SK-N-SH (cell line): ENCODE measurements at regions not wholly inside any gene's neighbourhood (a gene's known extent, or its start where the extent isn't known, plus 50 kb on each side); places are given as distances from the start of the nearest gene placed in this dataset.

Source experiments
- CTCF ChIA-PET: fragments of 300-600, 350-600 bp; formaldehyde crosslinking; extraction: SDS; loops from one replicate; lab custom pipeline; 2021; lab: Yijun Ruan, JAX
- POLR2A ChIA-PET: fragments of 350-600 bp; sonication (Branson Sonifier 250); formaldehyde crosslinking; extraction: SDS; loops from one replicate; lab custom pipeline; 2020; ENCODE audit warnings: antibody characterized with exemption, inconsistent platforms; lab: Yijun Ruan, JAX
- DNase-seq: peaks from one replicate; pipeline ENCODE4 v3.0.0; 2012
- H2AFZ ChIP-seq: fragments of 200-600 bp; sonication (generic); 2 replicates; pipeline ENCODE4 v1.8.1; 2016; ENCODE audit warnings: antibody characterized with exemption, mild to moderate bottlenecking, low read depth
- H3F3A ChIP-seq: fragments of 200-600 bp; sonication (generic); replicated peaks from 2 replicates; pipeline ENCODE3; 2016; ENCODE audit warnings: antibody characterized with exemption, mild to moderate bottlenecking; ENCODE audit not compliant: insufficient read depth
- H3K27ac ChIP-seq, 2 experiments: fragments of 200-500 bp in 1 of 2; fragments of 200-600 bp in 1 of 2; sonication (Bioruptor generic) in 1 of 2; sonication (generic), shearing (Covaris generic) in 1 of 2; 2 replicates each; pipeline versions ENCODE4 v1.5.1 to v1.6.1; 2014 to 2016; ENCODE audit warnings: low read depth in 2 of 2, inconsistent platforms in 1 of 2, low read length in 1 of 2, mild to moderate bottlenecking in 1 of 2, mixed read lengths in 1 of 2
- H3K27me3 ChIP-seq: fragments of 200-600 bp; sonication (generic), shearing (Covaris generic); 2 replicates; pipeline ENCODE4 v1.6.1; 2016; ENCODE audit warnings: mixed run types; ENCODE audit not compliant: insufficient read depth
- H3K36me3 ChIP-seq, 2 experiments: fragments of 200-500 bp in 1 of 2; fragments of 200-600 bp in 1 of 2; sonication (Bioruptor generic) in 1 of 2; sonication (generic) in 1 of 2; replicated peaks in 1 of 2; 2 replicates each; pipeline versions ENCODE3 to v1.5.1; 2014 to 2016; ENCODE audit warnings: low read length in 1 of 2, mild to moderate bottlenecking in 1 of 2; ENCODE audit not compliant: insufficient read depth in 2 of 2, control insufficient read depth in 1 of 2
- H3K4me1 ChIP-seq, 2 experiments: fragments of 200-500 bp in 1 of 2; fragments of 200-600 bp in 1 of 2; sonication (Bioruptor generic) in 1 of 2; sonication (generic), shearing (Covaris generic) in 1 of 2; 2 replicates each; pipeline versions ENCODE4 v1.5.1 to v1.6.1; 2014 to 2016; ENCODE audit warnings: low read depth in 1 of 2, low read length in 1 of 2, mixed run types in 1 of 2; ENCODE audit not compliant: insufficient read depth in 2 of 2, control insufficient read depth in 1 of 2
- H3K4me2 ChIP-seq: fragments of 200-600 bp; sonication (generic), shearing (Covaris generic); 2 replicates; pipeline ENCODE4 v1.6.1; 2017; ENCODE audit warnings: mixed run types
- H3K4me3 ChIP-seq, 2 experiments: fragments of 200-500 bp in 1 of 2; fragments of 200-600 bp in 1 of 2; sonication (Bioruptor generic) in 1 of 2; sonication (generic), shearing (Covaris generic) in 1 of 2; 2 replicates each; pipeline versions ENCODE4 v1.5.1 to v1.8.1; 2014 to 2016; ENCODE audit warnings: low read depth in 2 of 2, inconsistent platforms in 1 of 2, low read length in 1 of 2, mild to moderate bottlenecking in 1 of 2, mixed read lengths in 1 of 2, moderate library complexity in 1 of 2
- H3K79me2 ChIP-seq: fragments of 200-600 bp; sonication (generic); 2 replicates; pipeline ENCODE4 v1.8.1; 2017; ENCODE audit warnings: mild to moderate bottlenecking; ENCODE audit not compliant: insufficient read depth
- H3K9ac ChIP-seq: fragments of 200-600 bp; sonication (generic); 2 replicates; pipeline ENCODE4 v1.6.1; 2017; ENCODE audit warnings: mixed run types
- H3K9me2 ChIP-seq: fragments of 200-600 bp; sonication (generic); 2 replicates; pipeline ENCODE4 v1.6.1; 2017; ENCODE audit warnings: mixed run types
- H3K9me3 ChIP-seq: fragments of 200-600 bp; sonication (generic); 2 replicates; pipeline ENCODE4 v1.6.1; 2017; ENCODE audit warnings: mixed run types, mild to moderate bottlenecking, moderate library complexity
- H4K20me1 ChIP-seq: fragments of 200-600 bp; sonication (generic); 2 replicates; pipeline ENCODE4 v1.6.1; 2017; ENCODE audit warnings: mild to moderate bottlenecking, mixed run types; ENCODE audit not compliant: insufficient read depth
- CTCF ChIP-seq: fragments of 200-600 bp; sonication (generic); IDR thresholded peaks from 2 replicates; pipeline ENCODE4 v1.6.1; 2017; ENCODE audit warnings: antibody characterized with exemption, mild to moderate bottlenecking, moderate library complexity
- ELF1 ChIP-seq: IDR thresholded peaks from 2 replicates; pipeline ENCODE4 v1.4.0; 2012
- EZH2phosphoT487 ChIP-seq: fragments of 200-600 bp; sonication (generic); IDR thresholded peaks from 2 replicates; pipeline ENCODE4 v1.6.1; 2017; ENCODE audit warnings: low read depth, mixed run types, mild to moderate bottlenecking, antibody characterized with exemption, moderate library complexity, borderline replicate concordance
- GABPA ChIP-seq: IDR thresholded peaks from 2 replicates; pipeline ENCODE4 v1.4.0; 2012; ENCODE audit warnings: low read depth, mild to moderate bottlenecking
- GATA2 ChIP-seq: sonication (generic); formaldehyde crosslinking; IDR thresholded peaks from 2 replicates; pipeline ENCODE4 v1.5.0; 2020; ENCODE audit warnings: mild to moderate bottlenecking, missing genetic modification reagents
- POLR2AphosphoS5 ChIP-seq: IDR thresholded peaks from 2 replicates; pipeline ENCODE4 v1.6.1; 2012; ENCODE audit warnings: low read depth, low read length
- RAD21 ChIP-seq: IDR thresholded peaks from 2 replicates; pipeline ENCODE4 v1.6.1; 2012; ENCODE audit warnings: mild to moderate bottlenecking, low read length
- REST ChIP-seq: IDR thresholded peaks from 2 replicates; pipeline ENCODE4 v1.6.1; 2012; ENCODE audit warnings: mild to moderate bottlenecking, low read depth, low read length, moderate library complexity
- RFX5 ChIP-seq: IDR thresholded peaks from 2 replicates; pipeline ENCODE4 v1.6.1; 2012; ENCODE audit warnings: mild to moderate bottlenecking, improper control_type of control experiment, low read length
- TAF1 ChIP-seq: IDR thresholded peaks from 2 replicates; pipeline ENCODE4 v1.6.1; 2012; ENCODE audit warnings: low read depth, mild to moderate bottlenecking, low read length, moderate library complexity, borderline replicate concordance
- TCF12 ChIP-seq: IDR thresholded peaks from 2 replicates; pipeline ENCODE4 v1.4.0; 2012
- USF1 ChIP-seq: IDR thresholded peaks from 2 replicates; pipeline ENCODE4 v1.4.0; 2012; ENCODE audit warnings: low read depth, borderline replicate concordance
- YY1 ChIP-seq: IDR thresholded peaks from 2 replicates; pipeline ENCODE4 v1.4.0; 2012; ENCODE audit warnings: low read depth, mild to moderate bottlenecking
- WGBS: methylation state at CpG from one replicate; pipeline ENCODE4 v1.1.6; 2017; ENCODE audit warnings: low lambda C conversion rate; 5-methylcytosine and 5-hydroxymethylcytosine counted together

- TF ChIP-seq USF1 (no peak), POLR2AphosphoS5 (no peak)
Measured at GRCh38 chr6:110044096-110044495, 66.0 kb downstream of the GPR6 start (continued).

- ChIA-PET CTCF (interaction anchor here (0.6 to 13.7 kb wide), 4 partner anchors 9 to 484 kb away, joined by 3 to 295 read pairs (median 8); no protein-coding TSS in a partner anchor), POLR2A (no interaction called here)
- H2AFZ ChIP-seq, result no peak overlapping the region
- no peaks in the 10 kb centered on the region for H3F3A ChIP-seq
- no peak overlapping the region for H3K27ac ChIP-seq
- no peaks in the 10 kb centered on the region; the same call in 1 of the 2 replicates for H3K9me3 ChIP-seq
- no peaks in the 10 kb centered on the region for H3K79me2 ChIP-seq
- no peak overlapping the region for H3K4me3 ChIP-seq
- H4K20me1 ChIP-seq, result no peaks in the 10 kb centered on the region
- H3K4me2 ChIP-seq, result no peak overlapping the region
- H3K36me3 ChIP-seq, result no peaks in the 10 kb centered on the region
- H3K4me1 ChIP-seq, result no peaks in the 10 kb centered on the region
- TF ChIP-seq CTCF (no peak), ELF1 (no peak), TAF1 (no peak), REST (no peak), RAD21 (no peak), GATA2 (CRISPR knock-in tag) (no peak), YY1 (no peak), RFX5 (no peak), GABPA (no peak), USF1 (no peak), EZH2phosphoT487 (no peak), TCF12 (no peak)
- H3K9ac ChIP-seq, result no peak overlapping the region
- DNase-seq, result no peak
- no peaks in the 10 kb centered on the region for H3K9me2 ChIP-seq
- no peaks in the 10 kb centered on the region for H3K27me3 ChIP-seq
- 81% methylated on average over 3 of the region's 3 CpGs for WGBS
Measured at GRCh38 chr6:110044622-110045021, 66.5 kb downstream of the GPR6 start.
